NCI-H128 (cell line): ENCODE measurements at regions not wholly inside any gene's neighbourhood (a gene's known extent, or its start where the extent isn't known, plus 50 kb on each side); places are given as distances from the start of the nearest gene placed in this dataset.
"Not testable (repeated sequence)": the region's sequence is repeated elsewhere in the genome, so short reads cannot be mapped to it uniquely, and the experiment has no call there.

Experiments used
- DNase-seq: peaks from one replicate; lab custom pipeline; 2025; ENCODE audit not compliant: unreplicated experiment; lab: John Stamatoyannopoulos, UW

DNA sequence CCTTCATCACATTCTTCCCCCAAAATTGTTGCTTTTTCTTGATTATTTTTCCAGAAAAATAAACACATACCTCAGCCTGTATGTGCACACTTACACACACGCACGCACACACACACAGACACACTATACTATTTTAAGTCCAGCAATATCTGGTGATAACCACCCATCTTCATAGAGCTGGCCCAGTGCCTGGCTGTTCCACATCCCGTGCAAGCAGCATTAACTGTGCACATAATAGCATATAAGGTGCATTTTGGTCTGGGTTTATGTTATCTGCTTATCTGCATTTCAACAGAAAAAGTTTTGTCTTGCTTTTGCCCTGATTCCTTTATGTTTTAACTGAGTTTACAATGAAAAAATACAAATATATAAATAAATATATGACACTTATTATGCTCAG, 143.1 kb upstream of the KLF6 start:
- DNase-seq = no peak

DNA sequence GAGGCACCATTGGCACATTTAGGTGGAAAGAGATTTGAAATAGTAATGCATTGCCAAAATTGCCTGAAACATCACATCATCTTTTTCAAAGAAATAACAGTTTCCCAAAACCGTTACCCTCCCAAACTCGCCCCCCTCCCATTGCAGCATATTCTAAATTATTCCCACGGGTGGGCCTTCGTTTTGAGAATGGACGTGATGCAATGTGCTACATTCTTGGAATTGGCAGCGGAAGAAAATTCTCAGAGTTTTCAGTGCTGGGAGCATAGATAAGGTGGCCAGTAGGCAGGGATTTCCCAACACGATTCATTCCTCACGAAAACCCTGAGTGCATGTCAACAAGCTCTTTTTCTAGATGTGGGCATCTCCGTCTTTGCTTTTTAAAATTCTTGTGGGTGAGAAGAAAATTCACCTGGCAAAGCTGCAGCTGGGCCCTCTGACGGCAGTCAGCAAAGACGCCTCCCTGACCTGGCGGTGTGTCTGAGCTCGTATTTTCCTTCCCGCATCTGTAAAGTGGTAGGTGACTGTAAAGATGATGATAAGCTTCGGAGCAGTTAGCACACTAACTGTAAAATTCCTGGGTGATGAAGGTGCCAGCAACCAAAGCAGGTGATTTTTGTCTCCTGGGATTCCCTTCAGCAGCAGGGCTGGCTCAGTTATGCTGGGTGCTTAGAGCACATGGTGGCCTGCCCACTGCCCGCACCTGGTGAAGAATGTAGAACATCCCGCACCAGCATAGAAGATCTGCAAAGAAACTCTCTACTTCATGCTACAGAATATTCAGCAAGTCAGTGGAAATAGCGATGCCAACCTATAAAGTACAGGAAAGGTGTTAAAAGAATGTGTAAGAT, 141.9 kb upstream of the KLF6 start:
- DNase-seq = no peak

DNA sequence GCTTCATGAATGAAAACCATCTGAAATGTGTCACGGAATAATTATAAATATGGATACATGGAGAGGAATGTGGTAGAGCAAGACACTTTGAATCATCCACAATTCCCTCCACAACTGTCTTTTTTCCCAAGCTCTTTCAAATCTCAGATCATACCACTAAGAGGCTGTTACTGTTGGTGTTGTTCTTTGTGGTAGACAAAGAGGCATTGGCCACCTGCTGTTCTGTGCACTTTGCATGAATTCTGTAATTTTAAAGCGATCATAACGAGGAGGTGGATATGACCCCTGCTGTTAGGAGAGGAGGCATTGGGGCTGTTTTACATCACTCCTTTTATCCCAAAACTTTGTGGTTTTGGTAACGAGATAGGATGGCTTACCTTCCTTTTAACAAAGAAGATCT, 141.2 kb upstream of the KLF6 start:
- no peak for DNase-seq

DNA sequence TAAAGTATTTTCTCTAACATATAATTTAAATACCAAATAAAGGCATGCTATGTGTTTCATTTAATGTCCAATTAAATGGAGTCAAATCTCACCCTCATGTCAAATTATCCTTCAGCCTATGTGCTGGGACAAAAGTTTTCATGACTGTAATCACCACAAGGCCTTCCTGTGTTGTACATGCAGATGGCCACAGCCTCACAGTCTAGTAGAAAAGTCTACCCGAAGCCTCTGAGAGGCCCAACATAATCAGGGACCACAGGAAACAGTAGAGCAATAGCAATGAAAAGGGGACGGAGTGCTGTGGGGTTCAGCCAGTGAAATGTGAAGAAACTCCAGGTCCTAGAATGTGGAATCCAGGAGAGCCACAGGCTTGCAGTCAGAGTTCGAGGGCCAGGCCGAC, 140.2 kb upstream of the KLF6 start:
- DNase-seq = no peak

DNA sequence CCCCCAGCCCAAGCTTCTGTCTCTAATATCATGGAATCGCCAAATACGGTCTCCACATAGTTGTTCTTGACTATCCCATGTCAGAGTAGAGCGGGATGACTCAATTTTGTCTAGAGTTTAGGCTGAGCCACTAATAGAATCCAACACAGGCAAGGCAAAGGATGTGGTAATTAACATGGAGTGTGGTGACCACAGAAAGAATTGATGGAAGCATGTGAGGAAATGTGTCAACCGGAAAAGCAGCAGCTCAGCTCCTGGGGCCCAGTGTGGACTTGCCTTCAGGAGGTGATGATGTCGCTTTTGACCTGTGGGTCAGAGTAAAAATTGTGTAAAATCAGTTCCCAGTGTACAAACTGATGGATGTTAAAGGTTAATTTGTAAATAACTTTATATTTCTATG, 139.3 kb upstream of the KLF6 start:
- DNase-seq = no peak

DNA sequence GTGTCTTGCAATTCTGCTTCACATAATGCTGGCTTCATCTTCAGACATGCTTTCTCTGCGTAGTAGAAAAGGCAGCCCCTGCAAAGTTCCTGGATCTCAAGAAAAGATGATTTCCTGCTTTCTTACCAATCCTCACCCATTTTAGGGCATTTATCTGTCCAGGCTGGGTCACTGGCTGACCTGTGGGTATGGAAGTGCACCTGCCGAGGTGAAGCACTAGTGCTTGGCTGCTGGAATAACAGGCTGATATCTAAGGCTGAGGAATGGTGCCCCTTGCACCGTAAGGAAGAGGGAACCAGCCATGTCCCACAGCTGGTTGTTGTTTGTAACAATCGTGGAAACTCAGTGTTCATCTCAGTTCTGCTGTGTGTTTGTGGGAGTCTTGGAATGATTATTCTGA, 138.0 kb upstream of the KLF6 start:
- no peak for DNase-seq

DNA sequence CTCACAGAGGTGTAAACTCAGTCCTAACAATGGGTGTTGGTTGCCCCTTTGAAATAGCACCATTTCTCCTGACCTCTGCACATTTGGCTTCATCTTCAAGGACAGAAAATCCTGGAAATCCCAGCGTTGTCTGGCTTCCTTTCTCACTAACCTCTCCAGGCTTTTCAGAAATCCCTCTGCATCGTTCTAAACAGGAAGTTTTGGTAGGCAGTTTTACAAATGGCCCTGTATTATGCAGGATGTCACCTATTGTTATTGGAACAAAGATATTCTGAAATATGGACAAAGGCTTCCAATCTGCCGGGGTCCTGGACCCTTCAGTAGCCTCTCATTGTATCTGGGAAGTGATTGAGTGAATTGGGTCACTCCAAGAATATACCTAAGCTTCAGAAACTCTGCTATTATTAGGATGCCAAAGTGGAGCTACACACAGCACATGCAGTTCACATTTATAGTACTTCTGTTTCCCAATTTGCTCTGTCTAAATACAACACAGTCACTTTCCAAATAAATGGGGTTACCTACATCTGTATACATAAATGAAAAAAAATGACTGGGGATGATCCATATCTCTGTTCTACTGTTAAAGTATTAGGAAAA, 134.8 kb upstream of the KLF6 start:
- no peak for DNase-seq

DNA sequence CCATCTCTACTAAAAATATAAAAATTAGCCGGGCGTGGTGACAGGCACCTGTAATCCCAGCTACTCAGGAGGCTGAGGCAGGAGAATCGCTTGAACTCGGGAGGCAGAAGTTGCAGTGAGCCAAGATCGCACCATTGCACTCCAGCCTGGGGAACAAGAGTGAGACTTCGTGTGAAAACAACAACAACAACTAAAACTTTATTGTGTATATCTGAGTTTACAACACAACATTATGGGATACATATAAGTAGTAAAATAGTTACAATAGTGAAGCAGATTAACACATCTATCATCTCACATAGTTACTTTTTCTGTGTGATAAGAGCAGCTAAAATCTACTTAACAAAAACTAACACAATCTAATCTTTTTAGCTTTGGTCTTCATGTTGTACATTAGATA, 132.4 kb upstream of the KLF6 start:
- DNase-seq = not testable (repeated sequence)

DNA sequence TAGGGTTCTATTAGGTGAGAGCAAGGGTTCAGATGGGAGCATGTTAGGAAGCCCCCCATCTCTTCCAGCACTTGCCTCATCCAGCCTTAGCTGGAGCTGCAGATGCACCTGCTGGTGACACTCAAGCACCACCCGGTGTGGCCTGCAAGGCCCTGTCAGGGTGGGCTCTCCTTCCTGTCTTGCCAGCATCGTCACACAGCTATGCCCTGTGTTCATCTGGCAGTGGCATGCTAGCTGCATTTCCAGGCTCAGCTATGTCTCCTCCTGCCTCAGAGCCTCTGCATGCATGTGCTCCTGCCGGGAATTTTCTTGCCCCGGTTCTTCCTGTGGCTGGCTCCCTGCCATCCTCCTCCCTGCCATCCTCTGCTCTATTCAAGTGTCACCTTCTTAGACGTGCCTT, 129.7 kb upstream of the KLF6 start:
- no peak for DNase-seq

DNA sequence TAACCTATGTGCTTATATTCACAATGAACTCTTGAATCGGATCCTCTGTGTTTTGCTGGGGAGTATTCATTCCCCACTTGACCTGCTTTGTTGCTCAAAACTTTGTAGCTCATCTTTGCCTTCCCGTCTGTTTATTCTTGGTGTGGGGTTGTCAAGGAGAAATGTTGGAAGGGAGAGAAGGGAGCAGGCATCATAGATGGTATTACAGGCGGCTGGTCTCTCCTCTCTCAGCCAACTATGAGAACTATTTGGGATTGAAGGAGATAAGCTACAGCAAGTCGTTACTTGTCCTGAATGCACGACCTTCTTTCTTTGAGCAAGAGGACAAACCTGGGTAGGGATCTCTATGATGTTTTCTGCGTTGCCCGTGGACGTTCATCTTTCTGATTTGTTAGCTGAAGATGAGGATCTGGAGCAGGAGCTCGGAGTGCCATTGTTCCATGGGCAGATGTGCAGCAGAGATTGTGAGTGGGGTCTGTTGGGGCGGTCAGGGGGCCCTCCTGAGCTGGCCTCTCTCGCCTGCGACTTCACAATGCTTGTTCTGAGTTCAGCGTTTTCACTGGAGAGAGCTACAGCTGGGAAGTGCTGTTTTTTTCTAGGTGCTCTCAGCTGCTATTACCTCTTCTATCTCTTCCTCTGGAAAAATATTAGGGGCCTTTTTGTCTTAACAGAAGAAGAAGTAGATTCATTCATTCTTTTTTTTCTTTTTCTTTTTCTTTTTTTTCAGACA, 126.9 kb upstream of the KLF6 start:
- DNase-seq = no peak

DNA sequence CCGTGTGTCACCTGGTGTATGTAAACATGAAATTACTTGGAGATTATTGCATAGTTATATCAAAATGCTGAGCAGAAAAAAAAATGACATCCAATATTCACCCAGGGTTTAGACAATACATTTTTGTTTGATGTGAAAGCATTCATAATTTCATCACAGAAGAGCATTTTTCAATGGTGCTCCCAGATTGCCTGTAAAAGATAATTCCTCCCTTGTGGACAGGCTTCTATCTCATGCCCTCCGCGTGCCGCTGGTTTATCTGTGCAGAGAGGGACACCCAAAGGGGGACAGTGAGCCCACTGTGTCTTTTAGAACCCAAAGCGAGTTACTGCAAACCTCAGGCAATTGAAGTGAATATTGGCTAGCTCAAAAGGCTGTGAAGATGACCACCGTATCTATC, 126.2 kb upstream of the KLF6 start:
- no peak for DNase-seq

DNA sequence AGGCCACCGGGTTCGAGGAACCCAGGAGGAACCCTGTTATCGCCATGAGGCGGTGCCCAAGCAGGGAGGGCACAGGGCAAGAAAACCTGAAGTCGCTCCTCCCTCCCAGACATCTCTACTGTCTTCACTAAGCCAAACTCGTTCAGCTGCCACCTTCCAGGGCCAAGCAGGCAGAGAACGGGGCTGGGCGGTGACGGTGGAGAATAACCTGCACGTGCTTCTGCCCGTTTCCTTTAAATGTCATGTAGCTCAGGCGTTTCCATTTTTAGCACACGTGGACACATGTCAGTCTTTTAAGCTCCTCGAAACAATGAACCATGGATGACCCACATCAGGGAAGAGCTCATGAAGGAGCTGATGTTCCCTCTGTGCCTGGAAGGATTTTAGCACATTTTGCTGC, 124.3 kb upstream of the KLF6 start:
- DNase-seq = no peak

DNA sequence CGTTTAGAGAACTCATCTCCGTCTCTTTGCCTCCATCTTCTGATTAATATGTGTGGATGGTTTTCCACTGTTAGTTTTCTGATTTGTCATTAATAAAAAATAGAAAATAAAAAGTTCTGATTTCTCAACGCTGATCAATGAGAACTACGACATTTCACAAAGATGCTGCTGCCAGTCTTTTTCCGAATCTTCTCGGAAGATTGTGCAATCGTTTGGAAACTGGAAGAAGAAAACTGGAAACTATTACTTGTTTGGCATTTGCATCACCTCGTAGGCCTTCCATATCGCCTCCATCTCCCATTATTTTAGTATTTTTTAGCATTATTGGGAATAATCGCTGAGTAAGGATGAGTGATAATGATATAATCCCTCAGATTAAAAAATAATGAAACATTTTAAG, 123.2 kb upstream of the KLF6 start:
- no peak for DNase-seq

DNA sequence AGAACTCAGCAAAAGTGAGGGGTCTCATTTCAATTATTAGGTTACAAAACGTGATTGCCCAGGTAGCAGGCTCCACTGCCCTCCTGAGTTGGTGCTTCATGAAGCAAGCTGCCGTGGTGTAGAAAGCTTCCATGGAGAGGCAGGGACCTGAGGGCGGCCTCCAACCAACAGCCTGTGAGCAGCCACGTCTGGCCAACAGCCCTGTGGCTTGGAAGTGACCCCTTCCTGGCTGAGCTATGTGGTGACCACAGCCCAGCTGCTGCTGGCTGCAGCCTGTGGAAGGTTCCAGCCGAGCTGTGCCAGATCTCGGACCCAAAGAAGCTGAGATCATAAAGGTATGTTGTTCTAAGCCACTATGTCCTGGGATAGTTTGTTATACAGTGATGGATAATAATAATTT, 122.5 kb upstream of the KLF6 start:
- DNase-seq = no peak

DNA sequence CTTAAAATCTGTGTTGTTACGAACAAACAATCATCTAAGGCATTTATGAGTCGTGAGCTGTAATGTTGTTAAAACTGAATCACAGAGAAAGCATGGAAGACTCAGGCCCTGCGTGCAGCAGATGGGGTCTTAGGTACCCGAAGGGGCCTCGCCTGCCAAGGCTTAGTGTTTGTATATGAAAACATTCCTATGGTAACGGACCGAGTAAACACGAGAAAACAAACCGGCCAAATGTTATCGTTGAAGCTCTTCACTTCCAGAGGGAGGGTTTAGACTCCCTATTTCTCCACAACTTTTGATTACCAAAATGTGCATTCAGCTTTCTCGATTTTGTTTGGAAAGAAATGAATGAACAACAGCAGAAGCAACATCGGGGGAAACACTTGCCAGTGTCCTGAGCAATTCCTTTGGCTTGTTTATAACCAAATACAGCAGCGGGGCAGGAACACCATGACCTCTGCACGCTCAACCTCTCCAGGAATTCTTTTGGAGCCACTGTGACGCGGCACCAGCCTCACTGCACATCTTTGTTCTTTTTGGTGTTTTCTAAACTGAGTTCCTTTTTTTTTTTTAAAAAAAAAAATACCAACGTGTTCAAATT, 121.6 kb upstream of the KLF6 start:
- no peak for DNase-seq

DNA sequence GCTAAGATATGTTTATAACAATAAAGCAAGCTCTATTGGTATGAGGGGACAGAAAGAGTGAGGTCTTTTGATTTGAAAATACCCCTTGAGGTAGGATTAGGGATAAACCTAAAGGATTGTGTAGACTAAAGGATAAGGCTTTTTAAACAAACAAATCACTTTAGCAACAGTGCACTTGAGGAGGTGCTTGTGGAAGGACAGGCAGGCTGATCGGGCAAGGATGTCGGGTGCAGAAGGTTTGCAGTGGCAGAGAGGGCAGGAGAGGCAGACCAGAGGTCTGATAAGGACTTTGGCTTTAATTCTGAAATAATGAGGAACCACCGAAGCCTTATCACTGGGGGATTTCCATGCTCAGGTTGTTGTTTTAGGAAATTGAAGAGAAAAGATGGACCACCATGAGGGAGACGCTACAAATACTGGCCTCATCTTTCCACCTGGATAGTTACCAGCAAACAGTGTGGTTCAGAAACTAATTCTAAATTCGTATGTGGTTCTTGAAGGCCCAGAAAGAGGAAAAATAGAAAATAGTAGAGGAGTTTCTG, 119.5 kb upstream of the KLF6 start:
- DNase-seq = no peak

DNA sequence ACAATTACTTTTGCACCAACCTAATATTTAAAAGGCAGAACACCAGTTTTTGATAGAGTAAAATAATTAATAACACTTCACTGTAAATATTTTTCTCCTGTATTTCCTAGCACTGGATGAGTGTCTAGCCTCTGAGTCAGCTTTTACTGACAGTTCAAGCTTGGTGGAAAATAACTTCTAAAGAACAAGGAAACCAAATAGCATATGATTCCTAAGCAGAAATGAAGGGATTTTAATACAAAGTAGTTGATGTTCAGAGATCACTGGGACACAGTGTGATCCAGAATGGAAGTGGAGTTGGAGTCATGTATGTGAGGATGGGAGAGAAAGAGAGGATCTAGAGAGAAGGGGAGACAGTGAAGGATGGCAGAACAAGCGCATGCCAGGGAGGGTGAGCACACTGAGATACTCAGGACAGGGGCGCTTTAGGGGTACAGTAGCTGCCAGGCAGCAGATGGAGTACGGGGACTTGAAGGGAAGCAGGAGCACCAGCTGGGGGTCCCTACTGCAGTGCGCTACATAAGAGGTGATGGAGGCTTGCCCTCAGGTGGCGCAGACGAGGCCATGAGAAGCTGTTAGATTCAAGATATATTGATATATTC, 117.9 kb upstream of the KLF6 start:
- DNase-seq = no peak

DNA sequence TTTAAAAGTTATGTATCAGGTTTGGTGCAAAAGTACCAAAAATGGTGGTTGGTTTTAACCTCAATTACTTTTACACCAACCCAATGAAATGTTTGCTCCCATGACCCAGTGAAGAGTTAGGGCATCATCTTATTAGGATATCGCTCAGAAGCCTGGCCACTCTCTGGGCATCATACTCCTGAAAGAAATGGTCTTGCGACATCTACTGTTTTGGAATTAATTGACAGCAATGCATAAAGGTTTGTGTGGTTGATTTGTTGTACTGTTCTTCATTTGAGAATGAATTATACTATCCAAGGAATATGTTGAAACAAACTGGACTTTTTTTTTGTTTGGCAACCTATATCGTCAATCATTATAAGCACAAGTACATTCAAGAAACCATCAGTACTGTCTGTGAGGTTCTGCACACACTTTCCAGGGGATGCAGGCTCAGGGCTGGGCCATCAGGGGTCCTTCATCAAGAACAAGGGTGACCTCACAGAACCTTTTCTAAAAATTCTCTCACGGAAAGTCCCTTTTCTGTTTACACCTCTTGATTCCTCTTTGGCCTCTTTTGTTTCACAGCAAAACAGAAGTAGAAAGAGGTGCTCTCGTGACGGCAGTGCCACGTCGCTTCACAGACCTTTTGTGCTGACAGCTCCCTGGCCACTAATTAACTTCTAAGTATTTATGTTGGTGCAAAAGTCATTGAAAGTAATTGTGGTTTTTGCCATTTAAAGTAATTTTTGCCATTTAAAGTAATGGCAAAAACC, 117.2 kb upstream of the KLF6 start:
- DNase-seq = no peak

DNA sequence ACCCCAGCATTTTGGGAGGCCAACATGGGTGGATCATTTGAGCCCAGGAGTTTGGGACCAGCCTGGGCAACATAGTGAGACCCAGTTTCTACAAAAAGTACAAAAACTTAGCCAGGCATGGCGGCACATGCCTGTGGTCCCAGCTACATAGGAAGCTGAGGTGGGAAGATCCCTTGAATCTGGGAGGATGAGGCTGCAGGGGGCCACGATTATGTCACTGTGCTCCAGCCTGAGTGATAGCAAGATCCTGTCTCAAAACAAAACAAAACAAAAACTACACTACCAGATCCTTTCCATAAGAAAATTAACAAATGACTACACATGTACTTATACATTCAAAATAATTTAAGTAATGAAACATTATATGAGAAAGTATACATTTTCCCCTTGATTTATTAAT, 116.4 kb upstream of the KLF6 start:
- DNase-seq = no peak

DNA sequence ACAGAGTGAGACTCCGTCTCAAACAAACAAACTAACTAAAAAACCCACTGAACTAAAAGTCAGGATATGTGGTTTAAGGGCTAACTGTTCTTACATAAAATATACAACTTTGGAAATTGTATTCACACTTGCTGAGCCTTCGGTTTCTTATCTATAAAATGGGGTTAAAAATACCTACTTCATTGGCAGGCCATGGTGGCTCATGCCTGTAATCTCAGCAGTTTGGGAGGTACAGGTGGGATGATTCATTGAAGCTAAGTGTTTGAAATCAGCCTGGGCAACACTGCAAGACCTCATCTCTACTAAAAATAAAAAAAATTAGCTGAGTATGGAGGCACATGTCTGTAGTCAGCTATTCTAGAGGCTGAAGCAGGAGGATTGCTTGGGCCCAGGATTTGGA, 115.4 kb upstream of the KLF6 start:
- no peak for DNase-seq
